Neural progenitor cell (in vitro differentiated cells): ENCODE measurements at regions not wholly inside any gene's neighbourhood (a gene's known extent, or its start where the extent isn't known, plus 50 kb on each side); places are given as distances from the start of the nearest gene placed in this dataset.

Experiments used
- CTCF ChIP-seq: fragments of 200-600 bp; sonication (generic); IDR thresholded peaks from 2 replicates; pipeline ENCODE4 v1.5.1; 2017; ENCODE audit warnings: antibody characterized with exemption, mild to moderate bottlenecking
- EZH2 ChIP-seq: fragments of 200-600 bp; sonication (generic); IDR thresholded peaks from 2 replicates; pipeline ENCODE4 v1.6.1; 2017; ENCODE audit warnings: antibody characterized with exemption, mild to moderate bottlenecking, moderate library complexity
- EZH2phosphoT487 ChIP-seq: fragments of 200-600 bp; sonication (generic); IDR thresholded peaks from 2 replicates; pipeline ENCODE4 v1.6.1; 2017; ENCODE audit warnings: antibody characterized with exemption

- no peak for TF ChIP-seq CTCF
- no peak for TF ChIP-seq EZH2phosphoT487
- TF ChIP-seq EZH2 = no peak
Observed at GRCh38 chr2:65634304-65634703, 201.9 kb upstream of the SPRED2 start.
